Dedifferentiated amniotic fluid mesenchymal stem cell (primary cell): ENCODE measurements at regions not wholly inside any gene's neighbourhood (a gene's known extent, or its start where the extent isn't known, plus 50 kb on each side); places are given as distances from the start of the nearest gene placed in this dataset.

Experiments used
- DNase-seq: peaks from one replicate; pipeline ENCODE4 v3.0.0-alpha.2; 2016; ENCODE audit errors: extremely low spot score

DNA sequence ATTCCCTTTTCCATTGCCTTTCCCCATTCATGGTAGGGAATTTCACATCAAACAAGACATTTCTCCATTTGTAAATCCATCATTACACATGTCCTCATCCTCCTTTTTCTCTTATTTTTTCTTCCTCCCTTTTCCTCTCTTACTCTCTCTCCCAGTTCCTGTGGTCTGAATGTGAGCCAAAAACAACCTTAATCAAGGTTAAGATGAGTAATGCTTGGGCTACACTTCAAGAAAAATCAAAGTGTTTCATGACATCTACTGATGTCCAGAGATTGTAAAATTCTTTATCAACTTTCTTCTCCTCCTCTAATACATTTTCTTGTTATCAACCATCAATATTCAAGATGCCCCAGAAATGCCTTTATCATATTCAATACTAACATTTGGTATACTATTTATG lies 172.5 kb upstream of the PRNP start:
- DNase-seq: no peak

GRCh38 chr20:4512891-4513550 lies 173.2 kb upstream of the PRNP start:
- peak; percentile 29 for DNase-seq

- no peak for DNase-seq
Measured at GRCh38 chr20:4511776-4512175, 174.5 kb upstream of the PRNP start.

- DNase-seq: no peak
Measured at GRCh38 chr20:4509825-4510522, 176.3 kb upstream of the PRNP start.

DNA sequence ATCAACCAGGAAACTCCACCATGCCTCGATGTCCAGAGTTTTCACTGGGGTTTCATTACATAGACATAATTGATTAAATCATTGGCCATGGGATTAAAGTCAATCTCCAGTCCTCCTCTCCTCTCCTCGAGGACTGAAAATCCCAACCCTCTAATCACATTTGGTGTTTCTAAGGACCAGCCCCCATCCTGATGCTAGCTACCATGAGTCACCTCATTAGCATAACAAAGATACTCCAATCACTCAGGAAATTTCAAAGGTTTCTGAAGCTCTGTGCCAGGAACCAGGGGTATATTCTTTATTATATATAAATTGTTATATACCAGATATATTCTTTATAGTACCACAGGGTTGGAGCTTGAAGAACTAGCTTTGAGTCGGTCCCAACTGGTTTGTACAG lies 177.5 kb upstream of the PRNP start:
- no peak for DNase-seq

DNA sequence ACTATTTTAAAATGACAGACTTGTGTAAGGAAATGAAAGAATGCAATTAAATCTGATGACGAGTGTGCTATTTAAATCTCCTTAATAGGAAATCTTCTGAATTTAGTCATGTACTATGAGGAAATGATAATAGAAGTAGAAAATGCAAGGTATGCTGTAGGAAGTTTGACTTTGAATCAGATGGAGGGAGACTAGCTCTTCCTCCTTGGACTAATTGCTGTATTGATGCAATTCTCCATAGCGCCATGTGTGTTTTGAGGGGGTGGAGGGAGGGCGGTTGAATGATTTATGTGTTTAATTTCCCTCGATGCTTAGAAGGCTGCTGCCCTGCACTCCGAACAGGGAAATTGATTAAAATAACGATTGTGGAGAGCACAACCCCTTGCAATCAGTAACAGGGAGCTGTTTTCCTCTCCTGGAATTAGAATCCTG lies 179.0 kb upstream of the PRNP start:
- DNase-seq: peak; percentile 61

DNA sequence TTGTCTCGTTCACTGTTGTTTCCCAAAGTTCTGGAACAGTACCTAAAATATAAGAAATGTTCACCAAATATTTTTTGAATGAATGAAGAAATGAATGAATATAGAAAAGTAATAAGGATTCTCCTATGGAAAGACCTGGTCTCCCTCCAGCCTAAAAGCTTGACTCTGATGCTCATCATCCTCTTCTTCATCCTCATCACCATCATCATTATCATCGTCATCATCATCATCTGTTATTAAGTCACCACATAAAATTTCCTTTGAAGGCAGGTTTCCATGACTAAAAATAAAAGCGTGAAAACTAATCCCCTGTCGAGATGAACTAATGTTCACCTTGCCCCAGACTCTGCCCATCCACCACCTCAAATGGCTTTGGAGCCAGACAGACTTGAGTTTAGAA lies 181.4 kb upstream of the PRNP start:
- DNase-seq: no peak

DNA sequence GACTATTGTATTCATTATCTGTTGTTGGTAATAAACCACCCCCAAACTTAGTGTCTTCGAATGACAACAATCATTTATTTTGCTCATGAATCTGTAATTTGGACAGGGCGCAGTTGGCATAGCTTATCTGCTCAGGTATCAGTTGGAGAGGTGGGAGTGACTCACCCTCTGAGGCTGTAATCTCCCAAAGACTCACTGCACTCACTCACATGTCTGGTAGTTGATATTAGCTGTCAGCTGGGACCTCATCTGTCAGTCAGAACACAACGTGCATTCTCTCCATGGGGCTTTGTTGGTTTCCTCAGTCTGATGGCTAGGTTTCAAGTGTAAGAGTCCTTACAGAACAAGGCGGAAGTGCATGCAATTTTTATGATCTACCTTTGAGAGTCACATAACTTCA lies 183.5 kb upstream of the PRNP start:
- no peak for DNase-seq

DNA sequence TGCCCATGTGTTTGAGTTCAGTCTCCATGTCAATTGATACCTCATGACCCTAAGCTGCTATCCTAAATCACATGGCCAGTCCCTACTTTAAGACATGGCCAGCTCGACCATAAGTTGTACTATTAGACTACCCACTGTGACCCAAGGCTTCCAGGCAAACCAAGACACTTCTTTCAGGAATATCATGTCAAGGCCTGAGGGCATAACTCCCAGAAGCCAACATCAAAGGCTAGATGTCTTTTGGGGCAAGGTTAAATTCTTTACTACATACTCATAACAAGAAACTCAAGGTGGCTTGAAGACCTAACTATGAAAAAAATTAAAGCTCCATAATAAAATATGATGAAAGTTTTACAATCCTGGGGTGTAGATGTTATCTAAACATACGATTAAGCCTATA lies 192.9 kb upstream of the PRNP start:
- DNase-seq: no peak

- no peak for DNase-seq
Measured at GRCh38 chr20:4491643-4492042, 194.6 kb upstream of the PRNP start.

GRCh38 chr20:4490606-4491280 lies 195.5 kb upstream of the PRNP start:
- DNase-seq: no peak

DNA sequence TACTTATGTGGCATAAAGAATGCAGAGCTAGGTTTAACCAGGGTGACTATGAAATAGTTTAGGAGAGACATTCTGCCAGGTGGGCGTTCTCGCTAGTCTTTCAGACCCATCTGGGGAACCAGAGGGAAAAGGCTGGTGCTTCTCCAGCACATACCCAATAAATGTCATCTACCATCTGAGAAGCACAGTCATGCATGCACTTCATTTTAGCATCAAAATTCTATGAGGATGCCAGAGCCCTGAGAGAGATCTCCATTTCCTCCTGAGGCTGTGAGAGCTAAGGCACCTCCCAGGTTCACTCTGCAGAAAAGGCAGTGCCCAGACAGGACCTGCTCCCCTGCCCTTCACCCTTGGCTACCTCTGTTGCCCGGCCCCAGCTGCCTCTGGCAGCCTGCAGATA lies 196.2 kb upstream of the PRNP start:
- no peak for DNase-seq

DNA sequence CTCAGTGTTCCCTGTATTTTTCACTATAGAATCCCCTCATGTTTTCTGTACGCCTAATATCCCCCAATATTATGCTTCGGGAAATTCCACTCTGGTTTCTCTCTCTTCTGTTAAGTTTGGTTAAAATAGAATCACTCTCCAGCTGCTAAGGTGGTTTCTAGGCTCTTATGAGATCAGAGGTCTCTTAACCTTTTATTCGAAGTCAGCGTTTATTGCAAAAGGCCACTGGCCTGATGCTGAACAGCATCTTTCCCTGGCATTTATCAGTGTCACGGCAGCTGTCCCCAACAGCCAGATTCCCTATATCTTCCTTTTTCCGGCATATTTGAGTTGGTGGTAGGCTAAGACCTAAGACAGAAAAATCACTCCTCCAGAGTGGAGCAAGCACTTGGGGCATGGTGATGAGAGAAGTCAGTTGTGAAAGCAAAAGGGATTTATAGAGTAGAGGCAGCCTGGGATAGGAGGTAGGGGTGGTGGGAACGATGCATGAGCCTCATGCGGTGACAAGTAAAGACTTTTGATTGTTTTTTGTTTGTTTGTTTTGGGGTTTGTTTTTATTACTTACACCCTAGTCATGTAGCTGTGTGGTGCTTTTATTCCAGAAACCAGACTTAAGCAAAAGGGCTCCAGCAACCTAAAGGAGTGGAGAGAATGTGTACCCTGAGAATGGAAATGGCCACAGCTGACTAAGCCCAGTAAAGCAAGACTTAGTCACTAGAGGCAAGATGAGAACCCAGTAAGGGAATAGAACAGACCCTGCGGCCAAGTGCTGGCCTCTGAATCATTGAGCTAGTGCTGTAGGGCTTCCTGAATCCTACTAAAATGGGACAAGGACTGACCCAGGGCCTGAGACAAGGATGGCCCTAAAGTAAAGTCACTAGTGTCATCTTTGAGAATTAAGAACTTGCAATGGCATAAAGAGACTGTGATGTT lies 197.6 kb upstream of the PRNP start:
- DNase-seq: peak; percentile 36

GRCh38 chr20:4484379-4484997 lies 201.8 kb upstream of the PRNP start:
- no peak for DNase-seq

DNA sequence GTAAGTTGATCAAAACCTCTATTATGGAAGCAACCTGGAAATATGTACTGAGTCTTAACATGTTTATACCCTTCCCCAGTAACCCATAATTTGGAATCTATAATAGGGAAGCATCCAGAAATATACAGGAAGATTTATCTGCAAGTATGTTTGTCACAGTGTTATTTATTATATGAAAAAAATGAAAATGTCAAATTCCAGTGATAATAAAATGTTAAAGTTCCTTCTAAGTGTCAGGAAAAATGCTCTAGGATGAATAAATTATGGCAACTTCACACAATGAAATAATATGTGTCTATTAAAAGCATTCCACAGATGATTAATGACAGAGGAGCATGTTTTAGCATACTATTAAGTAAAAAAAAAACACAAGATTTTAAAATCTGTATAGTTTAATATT lies 202.3 kb upstream of the PRNP start:
- DNase-seq: no peak

DNA sequence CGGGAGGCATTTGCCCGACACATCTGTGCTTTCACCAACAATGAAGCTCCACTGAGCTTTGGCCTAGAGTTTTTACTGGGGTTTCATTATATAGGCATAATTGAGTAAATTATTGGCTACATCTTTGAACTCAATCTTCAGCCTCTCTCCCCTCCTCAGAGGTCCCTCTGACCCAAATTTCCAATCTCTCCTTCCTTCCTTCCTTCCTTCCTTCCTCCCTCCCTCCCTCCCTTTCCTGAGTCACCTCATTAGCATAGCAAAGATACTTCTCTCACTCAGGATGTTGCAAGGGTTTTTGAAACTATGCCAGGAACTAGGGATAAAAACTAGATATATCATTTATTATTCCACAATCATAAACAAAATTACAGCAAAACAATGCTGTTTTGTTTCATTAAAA lies 202.8 kb upstream of the PRNP start:
- DNase-seq: no peak

- DNase-seq: no peak
Measured at GRCh38 chr20:4480104-4480503, 206.2 kb upstream of the PRNP start.

GRCh38 chr20:4476903-4477500 lies 209.3 kb upstream of the PRNP start:
- peak; percentile 15 for DNase-seq

GRCh38 chr20:4472906-4473305 lies 213.3 kb upstream of the PRNP start:
- no peak for DNase-seq

GRCh38 chr20:4471221-4471620 lies 215.0 kb upstream of the PRNP start:
- DNase-seq: no peak

GRCh38 chr20:4470375-4470774 lies 215.9 kb upstream of the PRNP start:
- peak; percentile 72 for DNase-seq
